ENCODE measurements at regions not wholly inside any gene's neighbourhood (a gene's known extent, or its start where the extent isn't known, plus 50 kb on each side); places are given as distances from the start of the nearest gene placed in this dataset.

- DNase-seq (ENCODE audit: low read depth in 3 of 3), result no peak
Measured at GRCh38 chr10:3016016-3016415, 51.3 kb upstream of the PFKP start.

GRCh38 chr10:3014968-3015367 lies 52.4 kb upstream of the PFKP start:
- no peak for DNase-seq (ENCODE audit: low read depth in 3 of 3)

- DNase-seq (ENCODE audit: low read depth in 3 of 3), result no peak
Measured at GRCh38 chr10:3012223-3012622, 55.1 kb upstream of the PFKP start.

- DNase-seq (ENCODE audit: low read depth in 3 of 3), result no peak
Measured at GRCh38 chr10:3010816-3011460, 56.4 kb upstream of the PFKP start.

GRCh38 chr10:3010334-3010733 lies 57.0 kb upstream of the PFKP start:
- no peak for DNase-seq (ENCODE audit: low read depth in 3 of 3)

DNA sequence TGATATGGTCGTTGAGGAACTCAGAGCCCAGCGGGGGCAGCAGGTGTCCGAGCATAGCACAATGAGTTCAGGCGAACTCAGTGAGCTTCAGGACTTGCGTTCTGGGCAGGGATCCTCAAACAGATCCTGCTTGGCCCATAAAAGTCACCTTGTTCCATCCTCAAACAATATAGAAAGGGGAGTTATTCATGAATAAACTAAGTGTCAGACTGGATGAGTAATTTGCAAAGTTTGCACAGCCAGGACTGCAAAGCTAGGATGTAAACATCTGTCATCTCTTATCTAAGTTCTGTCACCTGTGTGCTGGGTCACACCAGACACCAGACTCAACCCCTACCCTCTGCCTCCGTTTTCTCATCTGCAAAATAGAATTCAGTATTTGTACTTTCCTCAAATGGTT lies 58.0 kb upstream of the PFKP start:
- DNase-seq (ENCODE audit: low read depth in 3 of 3), result no peak

- no peak for DNase-seq (ENCODE audit: low read depth in 3 of 3)
Measured at GRCh38 chr10:3008518-3009195, 58.7 kb upstream of the PFKP start.

- no peak for DNase-seq (ENCODE audit: low read depth in 3 of 3)
Measured at GRCh38 chr10:3006607-3007006, 60.7 kb upstream of the PFKP start.

- DNase-seq (ENCODE audit: low read depth in 3 of 3), result no peak
Measured at GRCh38 chr10:3006093-3006492, 61.3 kb upstream of the PFKP start.

DNA sequence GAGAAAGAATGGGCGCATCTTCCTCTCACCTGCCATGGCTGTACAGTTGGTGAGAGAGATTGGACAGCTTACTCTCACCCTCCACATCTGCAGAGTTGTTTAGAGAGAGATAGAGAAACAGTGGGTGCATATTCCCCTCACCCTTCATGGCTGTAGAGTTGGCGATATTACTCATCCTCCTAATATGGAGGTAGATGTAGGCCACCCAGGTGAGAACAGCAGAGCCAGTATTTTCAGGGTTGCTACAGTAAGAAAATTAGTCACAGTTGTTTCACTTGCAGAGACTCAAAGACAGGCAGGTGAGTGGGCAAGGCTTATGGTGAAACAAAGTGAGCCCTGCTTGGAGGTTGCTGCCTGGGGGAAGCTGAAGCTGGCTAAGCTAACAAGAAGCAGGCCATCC lies 65.0 kb upstream of the PFKP start:
- DNase-seq (ENCODE audit: low read depth in 3 of 3), result peak in 1 of 3 experiments; percentile 7

GRCh38 chr10:3000048-3000447 lies 67.3 kb upstream of the PFKP start:
- DNase-seq (ENCODE audit: low read depth in 3 of 3), result no peak

GRCh38 chr10:2994221-2994961 lies 73.0 kb upstream of the PFKP start:
- no peak for DNase-seq (ENCODE audit: low read depth in 3 of 3)

GRCh38 chr10:2993636-2994035 lies 73.7 kb upstream of the PFKP start:
- no peak for DNase-seq (ENCODE audit: low read depth in 3 of 3)

- no peak for DNase-seq (ENCODE audit: low read depth in 3 of 3)
Measured at GRCh38 chr10:2992401-2993198, 74.7 kb upstream of the PFKP start.

- DNase-seq (ENCODE audit: low read depth in 3 of 3), result no peak
Measured at GRCh38 chr10:2990764-2991163, 76.6 kb upstream of the PFKP start.

GRCh38 chr10:2989292-2989947 lies 77.9 kb upstream of the PFKP start:
- DNase-seq (ENCODE audit: low read depth in 3 of 3), result no peak

DNA sequence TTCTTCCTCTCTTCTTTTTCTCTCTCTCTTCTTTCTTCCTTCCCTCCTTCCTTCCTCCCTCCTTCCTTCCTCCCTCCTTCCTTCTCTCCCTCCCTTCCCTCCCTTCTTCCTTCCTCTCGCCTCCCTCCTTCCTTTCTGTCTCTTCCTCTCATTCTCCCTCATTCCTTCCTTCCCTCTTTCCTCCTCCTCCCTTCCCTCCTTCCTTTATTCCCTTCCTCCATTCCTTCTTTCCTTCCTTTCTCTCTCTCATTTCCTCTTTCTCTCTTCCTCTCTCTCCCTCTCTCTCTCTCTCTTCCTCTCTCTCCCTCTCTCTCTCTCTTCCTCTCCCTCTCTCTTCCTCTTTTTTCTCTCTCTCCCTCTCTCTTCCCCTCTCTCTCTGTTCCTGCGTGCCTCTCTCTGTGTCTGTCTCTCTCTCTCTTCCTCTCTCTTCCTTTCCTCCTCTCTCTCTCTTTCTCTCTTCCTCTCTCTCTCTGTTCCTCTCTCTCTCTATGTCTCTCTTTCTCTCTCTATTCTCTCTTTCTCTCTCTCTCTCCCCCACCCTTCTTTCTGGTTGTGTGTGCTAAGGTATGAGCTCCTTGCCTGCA lies 80.1 kb upstream of the PFKP start:
- DNase-seq (ENCODE audit: low read depth in 3 of 3), result no peak

DNA sequence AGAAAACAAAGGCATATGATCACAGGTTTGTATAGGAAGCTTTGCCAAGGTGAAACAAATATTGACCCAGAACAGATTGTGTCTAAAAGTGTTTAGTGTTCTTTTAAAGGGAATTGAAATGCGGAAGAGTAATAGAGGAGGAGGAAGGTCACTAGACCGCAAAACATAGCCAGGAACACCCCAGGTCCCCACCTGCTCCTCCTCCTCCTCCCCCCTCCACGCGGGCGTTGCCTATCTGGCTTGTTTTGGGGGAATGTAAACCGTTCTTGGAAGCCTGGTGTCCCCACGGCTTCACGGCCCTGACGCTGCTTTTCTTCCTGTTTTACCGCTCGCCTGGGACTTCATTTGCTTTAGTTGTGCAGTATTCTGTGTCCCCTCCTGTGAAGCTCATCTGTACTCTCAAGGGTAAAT lies 81.0 kb upstream of the PFKP start:
- DNase-seq (ENCODE audit: low read depth in 3 of 3), result no peak

- no peak for DNase-seq (ENCODE audit: low read depth in 3 of 3)
Measured at GRCh38 chr10:2985729-2986232, 81.6 kb upstream of the PFKP start.

GRCh38 chr10:2984682-2985081 lies 82.7 kb upstream of the PFKP start:
- DNase-seq (ENCODE audit: low read depth in 3 of 3), result no peak

DNA sequence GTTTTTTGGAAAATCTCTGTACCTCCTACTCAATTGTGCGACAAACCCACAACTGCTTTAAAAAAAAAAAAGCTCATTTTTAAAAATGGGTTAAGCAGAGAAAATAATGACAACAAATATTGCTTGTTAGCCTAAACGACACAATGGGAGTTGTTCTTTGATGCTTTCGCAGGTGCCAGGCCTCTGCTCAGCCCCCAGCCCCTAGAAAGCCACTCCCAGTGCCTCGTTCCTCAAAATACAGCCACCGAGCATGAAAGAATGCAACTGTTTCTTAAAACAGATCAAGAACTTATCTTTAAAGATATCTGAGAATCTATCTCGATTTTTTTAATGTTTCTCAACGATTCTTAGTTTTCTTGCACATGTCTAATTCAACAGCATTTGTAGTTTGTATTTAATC lies 85.2 kb upstream of the PFKP start:
- no peak for DNase-seq (ENCODE audit: low read depth in 3 of 3)
